ENCODE measurements at regions not wholly inside any gene's neighbourhood (a gene's known extent, or its start where the extent isn't known, plus 50 kb on each side); places are given as distances from the start of the nearest gene placed in this dataset.

- TF ChIP-seq EGR1 (IDR thresholded peaks at IDR 0.05; ENCODE audit: borderline replicate concordance, low read depth, low read length) = no peak
Measured at GRCh38 chr4:149005191-149005590, 563.0 kb upstream of the NR3C2 start (continued).

DNA sequence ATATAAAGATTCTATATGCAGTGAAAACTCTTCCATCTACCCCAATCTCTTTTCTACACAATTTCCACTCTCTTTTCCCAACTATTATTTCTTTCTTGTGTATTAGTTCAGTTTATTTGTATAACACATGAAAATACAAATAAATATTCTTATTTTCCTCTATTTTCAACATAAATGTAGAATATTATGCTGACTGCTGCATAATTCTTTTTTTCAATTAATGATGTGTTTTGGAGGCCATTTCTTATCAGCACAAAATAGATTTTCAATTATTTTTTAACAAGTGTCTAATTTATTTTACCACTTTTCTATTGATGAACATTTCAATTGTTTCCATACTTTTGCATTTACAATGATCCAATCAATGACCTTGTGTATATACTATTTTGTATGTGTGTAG is 557.7 kb upstream of the NR3C2 start:
- Histone ChIP-seq H3K36me3 (ENCODE audit: control insufficient read depth in 2 of 4, insufficient read depth in 4 of 4, low read length in 3 of 4) (no peaks in the 10 kb centered on the region), H3K18ac (ENCODE audit: extremely low read depth, low read length) (no peak overlapping the region), H2BK5ac (ENCODE audit: low read depth, low read length) (no peak overlapping the region), H2AFZ (ENCODE audit: low read length) (no peak overlapping the region), H2BK15ac (ENCODE audit: low read length) (no peak overlapping the region), H2BK120ac (replicated peaks; ENCODE audit: low read depth, low read length) (no peak overlapping the region), H2AK5ac (ENCODE audit: low read depth, low read length) (no peak overlapping the region), H2BK20ac (ENCODE audit: low read length) (no peak overlapping the region), H3K4me1 (replicated peaks in 1 of 4; ENCODE audit: control insufficient read depth in 3 of 4, insufficient read depth in 4 of 4, low read length in 3 of 4) (no peaks in the 10 kb centered on the region), H3K27me3 (replicated peaks in 1 of 4; ENCODE audit: control insufficient read depth in 3 of 4, extremely low read depth in 1 of 4, insufficient read depth in 3 of 4, low read length in 3 of 4) (no peaks in the 10 kb centered on the region), H3K9ac (replicated peaks in 1 of 4; ENCODE audit: extremely low read depth in 1 of 4, low read depth in 3 of 4, low read length in 3 of 4) (no peak overlapping the region), H3K14ac (ENCODE audit: insufficient read length) (no peak overlapping the region), H3K4ac (replicated peaks; ENCODE audit: insufficient read length, low read depth, low read length) (no peak overlapping the region), H4K91ac (replicated peaks; ENCODE audit: insufficient read length, low read length) (no peak overlapping the region), H2BK12ac (ENCODE audit: low read depth, low read length) (no peak overlapping the region), H4K8ac (ENCODE audit: extremely low read depth, insufficient read depth, low read length) (no peak overlapping the region), H3K79me2 (ENCODE audit: control insufficient read depth in 1 of 2, insufficient read depth in 2 of 2, low read length in 2 of 2) (no peaks in the 10 kb centered on the region), H3K79me1 (ENCODE audit: low read depth, low read length) (no peaks in the 10 kb centered on the region), H3K23ac (ENCODE audit: insufficient read length) (no peak overlapping the region), H3K9me3 (ENCODE audit: insufficient read depth in 2 of 2, low read depth in 1 of 2, low read length in 1 of 2) (no peaks in the 10 kb centered on the region), H4K5ac (ENCODE audit: insufficient read length, low read depth, low read length) (no peak overlapping the region), H3K27ac (ENCODE audit: low read depth, low read length) (no peak overlapping the region), H3K23me2 (ENCODE audit: low read depth, low read length) (no peaks in the 10 kb centered on the region), H3K4me2 (ENCODE audit: insufficient read depth in 1 of 2, low read depth in 2 of 2, low read length in 2 of 2) (no peak overlapping the region), H4K20me1 (replicated peaks in 1 of 2; ENCODE audit: control insufficient read depth in 1 of 2, insufficient read depth in 2 of 2, low read length in 2 of 2) (no peaks in the 10 kb centered on the region), H3K4me3 (ENCODE audit: extremely low read depth in 1 of 4, insufficient read depth in 2 of 4, low read depth in 3 of 4, low read length in 4 of 4) (no peak overlapping the region), H3K56ac (replicated peaks; ENCODE audit: insufficient read length, low read depth, low read length) (no peak overlapping the region)
- no peak for FAIRE-seq
- POLR2A ChIA-PET (ENCODE audit: partially characterized antibody) = no interaction called here
- TF ChIP-seq FOSL1 (IDR thresholded peaks at IDR 0.05; ENCODE audit: insufficient read depth, low read depth, low read length) (no peak), USF2 (IDR thresholded peaks at IDR 0.05; ENCODE audit: low read length) (no peak), EZH2 (IDR thresholded peaks at IDR 0.05; ENCODE audit: low read depth, low read length, severe bottlenecking) (no peak), BACH1 (IDR thresholded peaks at IDR 0.05; ENCODE audit: low read length) (no peak), CEBPB (IDR thresholded peaks at IDR 0.05; ENCODE audit: low read depth, low read length) (no peak), POLR2AphosphoS5 (IDR thresholded peaks at IDR 0.05; ENCODE audit: low read depth, low read length) (no peak), CTBP2 (IDR thresholded peaks at IDR 0.05; ENCODE audit: borderline replicate concordance, insufficient read depth, insufficient read length, low read length) (no peak), SIRT6 (IDR thresholded peaks at IDR 0.05; ENCODE audit: low read length) (no peak), E2F6 (IDR thresholded peaks at IDR 0.05) (no peak)
- DNase-seq (ENCODE audit: low read depth in 1 of 2, low spot score in 2 of 2) = no peak
- CTCF ChIA-PET (ENCODE audit: partially characterized antibody) = interaction anchor here (0.7 to 1.4 kb wide), 4 partner anchors 12 to 264 kb away, joined by 3 to 6 read pairs (median 3); no protein-coding TSS in a partner anchor

Data from H1 (cell line).